Fibroblast of the conjunctiva (primary cell): ENCODE measurements at regions not wholly inside any gene's neighbourhood (a gene's known extent, or its start where the extent isn't known, plus 50 kb on each side); places are given as distances from the start of the nearest gene placed in this dataset.
A peak's percentile ranks its signal among the peaks of the same experiment; 100 is the strongest.
"Not testable (repeated sequence)": the region's sequence is repeated elsewhere in the genome, so short reads cannot be mapped to it uniquely, and the experiment has no call there.

Experiments used
- DNase-seq: peaks from one replicate; pipeline ENCODE4 v3.0.0-alpha.2; 2010; ENCODE audit warnings: low read depth

DNA sequence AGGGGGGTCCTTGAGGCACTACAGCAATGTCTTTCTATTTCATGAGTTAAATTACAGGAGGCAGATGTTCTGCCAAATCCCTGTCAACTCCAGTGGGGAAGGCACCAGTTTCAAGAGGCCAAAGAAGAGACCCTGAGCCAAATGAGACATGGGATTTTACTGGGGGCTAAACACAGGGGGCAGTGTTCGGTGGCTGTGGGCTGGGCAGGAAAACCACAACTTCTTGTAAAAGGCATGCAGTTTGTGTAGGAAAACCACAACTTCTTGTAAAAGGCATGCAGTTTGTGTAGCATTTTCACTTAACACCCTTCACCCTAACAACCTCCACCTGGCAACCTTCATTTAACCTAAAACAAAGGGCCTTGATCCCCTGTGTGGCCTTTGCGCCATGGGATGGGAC lies 61.0 kb downstream of the POLR2M start:
- no peak for DNase-seq

DNA sequence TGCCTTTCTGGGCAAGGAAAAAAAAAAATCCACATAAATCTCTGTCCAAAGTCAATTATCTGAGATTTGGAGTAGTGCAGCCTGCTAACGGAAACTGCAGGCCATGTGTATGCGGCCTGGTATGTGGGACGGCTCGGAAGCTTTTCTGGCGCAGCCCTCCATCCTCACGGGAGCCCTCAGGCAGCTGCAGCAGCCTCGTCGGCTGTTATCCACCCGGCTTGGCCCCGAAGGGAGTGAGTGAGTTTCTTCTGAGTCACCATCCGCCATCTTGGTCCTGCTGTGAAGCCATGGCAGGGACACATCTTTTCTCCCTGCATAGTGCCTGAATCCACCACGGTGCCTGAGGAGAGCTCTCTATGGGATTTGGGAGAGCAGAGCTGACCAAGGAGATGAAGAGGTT lies 62.8 kb downstream of the POLR2M start:
- peak; percentile 22 for DNase-seq

DNA sequence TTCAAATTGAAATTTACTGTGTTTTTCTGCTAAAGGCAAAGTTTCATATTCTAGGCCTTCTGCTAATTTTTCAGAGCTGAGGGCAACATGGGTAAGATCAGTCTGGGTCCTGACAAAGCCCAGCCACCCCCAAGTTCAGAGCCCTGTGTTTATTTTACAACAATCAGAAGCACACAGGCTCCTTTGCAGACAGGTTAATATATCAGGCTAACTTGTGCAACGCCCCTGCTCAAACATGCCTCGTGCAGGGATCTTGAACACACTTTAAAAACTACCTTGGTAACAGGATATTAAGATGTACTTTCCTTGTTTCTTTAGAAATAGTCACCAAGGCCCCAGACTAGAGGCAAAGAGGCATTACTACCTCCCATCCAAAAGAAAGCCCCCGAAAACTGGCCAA lies 64.0 kb downstream of the POLR2M start:
- DNase-seq: no peak

DNA sequence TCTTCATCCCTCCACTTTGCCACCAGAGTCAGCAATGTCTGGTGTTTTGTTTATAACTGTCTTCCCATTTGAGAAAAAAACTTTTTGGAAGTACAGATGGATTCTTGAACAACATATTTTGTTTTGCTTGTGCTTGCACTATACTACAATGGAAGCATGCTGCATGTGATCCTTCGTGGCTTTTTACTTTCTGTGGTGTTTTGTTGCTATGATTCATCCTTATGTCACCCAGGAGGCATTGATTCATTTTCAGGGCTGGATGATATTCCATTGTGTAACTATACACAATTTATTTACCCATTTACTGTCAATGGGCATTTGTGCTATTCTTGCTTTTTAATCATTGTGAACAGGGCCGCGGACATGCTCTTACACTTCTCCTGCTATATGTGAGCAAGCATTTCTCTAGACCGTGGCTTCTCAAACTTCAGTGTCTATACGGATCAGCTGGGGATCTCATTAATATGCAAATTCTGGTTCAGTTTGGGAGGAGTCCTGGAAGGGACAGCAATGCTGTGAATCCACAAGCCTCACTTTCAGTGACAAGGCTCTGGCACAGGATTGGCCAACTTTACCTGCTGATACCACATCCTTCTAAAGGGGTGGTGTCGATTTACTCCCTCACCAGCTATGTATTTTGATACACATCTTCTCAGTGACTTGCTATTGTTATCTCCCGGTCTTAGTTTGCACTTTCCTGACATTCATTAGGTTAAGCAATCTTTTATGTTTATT lies 65.9 kb downstream of the POLR2M start:
- DNase-seq: no peak

DNA sequence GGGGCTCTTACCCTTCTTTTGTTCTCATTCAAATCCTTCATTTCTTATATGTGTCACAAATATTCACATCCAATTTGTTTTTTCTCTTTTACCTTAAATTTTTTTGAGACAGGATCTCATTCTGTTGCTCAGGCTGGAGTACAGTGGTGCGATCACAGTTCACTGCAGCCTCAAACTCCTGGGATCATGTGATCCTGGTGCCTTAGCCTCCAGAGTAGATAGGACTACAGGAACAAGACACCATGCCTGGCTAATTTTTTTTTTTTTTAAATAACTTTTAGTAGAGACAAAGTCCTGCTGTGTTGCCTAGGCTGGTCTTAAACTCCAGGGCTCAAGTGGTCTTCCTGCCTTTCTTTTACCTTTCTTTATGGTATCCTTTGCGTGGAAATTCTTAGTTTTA lies 66.5 kb downstream of the POLR2M start:
- DNase-seq: no peak

DNA sequence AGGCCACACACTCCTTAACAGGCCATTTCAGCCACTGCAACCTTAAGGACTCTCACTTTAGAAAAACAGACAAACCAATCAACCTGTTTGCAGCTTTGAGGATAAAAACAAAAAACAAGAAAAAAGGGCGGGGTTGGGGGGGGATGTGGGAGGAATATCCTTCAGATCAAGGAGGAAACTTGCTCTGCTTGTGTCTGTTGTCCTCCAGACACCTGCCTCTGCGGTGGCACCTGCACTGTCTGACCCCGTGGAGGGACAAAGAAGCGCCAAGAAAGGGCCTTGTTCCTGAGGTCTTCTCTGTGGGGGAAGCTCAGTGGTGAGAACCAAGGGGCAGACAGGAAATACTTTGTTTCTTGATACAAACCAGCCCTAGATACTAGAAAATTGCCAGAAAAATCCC lies 70.5 kb downstream of the POLR2M start:
- no peak for DNase-seq

DNA sequence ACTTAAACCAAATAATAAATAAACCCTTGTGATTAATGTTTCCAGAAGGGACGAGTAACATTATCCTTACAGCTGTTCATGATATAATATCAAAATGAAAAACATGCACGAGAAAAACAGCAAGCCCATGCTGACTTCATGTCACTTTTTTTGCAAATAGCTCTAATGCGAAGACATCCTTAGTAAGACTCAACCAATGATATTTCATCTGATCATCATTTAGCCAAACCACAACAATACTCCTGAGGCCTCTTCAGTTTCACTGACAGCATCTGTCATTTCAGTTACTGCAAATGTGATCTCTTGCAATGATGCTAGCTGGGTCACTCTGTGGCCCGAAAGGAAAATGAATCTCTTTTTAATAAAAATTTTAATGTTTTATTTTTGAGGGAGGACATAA lies 74.0 kb downstream of the POLR2M start:
- no peak for DNase-seq

DNA sequence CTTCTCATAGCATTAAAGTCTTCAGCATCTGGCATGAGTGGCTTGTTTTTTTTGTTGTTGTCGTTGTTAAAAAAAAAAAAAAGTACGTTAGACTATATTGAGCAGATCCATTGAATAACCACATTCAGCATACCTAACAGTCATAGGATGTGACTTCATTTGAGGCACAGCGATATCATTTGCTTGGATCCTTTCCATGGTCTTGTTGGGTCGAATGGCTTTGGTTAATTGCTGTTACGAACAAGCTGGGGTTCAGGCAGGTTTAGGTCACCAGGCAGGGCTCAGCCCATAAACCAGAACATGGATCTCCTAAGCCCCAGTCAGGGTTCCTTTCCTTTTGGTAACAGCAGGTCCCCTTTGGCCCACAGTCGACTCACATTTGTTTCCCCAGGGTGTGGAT lies 76.2 kb downstream of the POLR2M start:
- no peak for DNase-seq

DNA sequence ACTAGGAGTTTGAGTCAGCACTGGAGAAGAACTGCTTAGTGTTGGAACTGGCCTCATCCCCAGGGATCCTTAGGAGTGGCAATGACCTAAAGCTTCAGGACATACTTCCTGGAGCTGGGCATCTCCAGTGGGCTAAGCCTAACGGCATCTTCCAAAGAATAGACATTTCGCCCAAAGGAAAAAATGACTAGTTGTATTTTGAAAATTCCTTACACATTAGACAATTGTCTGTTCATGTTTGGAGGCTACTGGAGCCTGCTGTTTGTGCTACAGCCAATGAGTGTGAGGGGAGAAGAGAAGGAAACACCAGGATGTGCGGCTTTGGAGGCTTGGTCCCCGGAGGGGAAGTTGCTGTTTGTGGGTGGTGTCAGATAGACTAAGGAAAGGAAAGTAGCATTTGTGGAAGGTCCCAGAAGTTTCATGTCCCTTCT lies 77.6 kb downstream of the POLR2M start:
- peak; percentile 40 for DNase-seq

DNA sequence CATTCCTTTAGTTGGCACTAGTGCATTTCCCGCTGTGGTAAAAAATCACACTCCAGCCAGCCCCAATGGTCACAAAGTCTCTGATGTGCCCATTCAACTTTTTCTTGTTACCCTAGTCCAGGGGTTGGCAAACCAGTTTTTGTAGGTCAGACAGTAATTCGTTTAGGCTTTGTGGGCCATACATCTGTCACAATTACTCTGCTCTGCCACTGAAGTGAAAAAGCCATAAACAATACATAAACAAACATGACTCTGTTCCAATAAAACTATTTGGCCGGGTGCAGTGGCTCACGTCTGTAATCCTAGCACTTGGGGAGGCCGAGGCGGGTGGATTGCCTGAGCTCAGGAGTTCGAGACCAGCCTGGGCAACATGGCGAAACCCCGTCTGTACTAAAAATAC lies 78.5 kb downstream of the POLR2M start:
- no peak for DNase-seq

DNA sequence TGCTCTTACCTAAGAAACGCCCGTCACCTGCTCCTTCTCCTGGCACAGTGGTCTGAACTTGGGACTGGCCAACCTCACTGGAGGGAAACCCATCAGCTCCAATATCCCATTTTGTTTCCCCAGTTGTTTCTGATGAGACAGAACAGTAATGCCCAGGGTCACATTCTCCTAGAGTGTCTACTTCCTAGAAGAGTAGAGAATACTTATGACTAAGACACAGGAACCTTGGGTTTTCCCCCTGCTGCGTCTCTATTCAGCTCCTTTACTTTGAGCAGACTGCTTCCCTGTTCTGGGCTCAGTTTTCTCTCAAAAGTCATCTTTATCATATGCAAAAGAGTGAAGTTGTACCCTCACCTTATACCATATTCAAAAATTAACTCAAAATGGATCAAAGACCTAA lies 79.4 kb downstream of the POLR2M start:
- DNase-seq: no peak

DNA sequence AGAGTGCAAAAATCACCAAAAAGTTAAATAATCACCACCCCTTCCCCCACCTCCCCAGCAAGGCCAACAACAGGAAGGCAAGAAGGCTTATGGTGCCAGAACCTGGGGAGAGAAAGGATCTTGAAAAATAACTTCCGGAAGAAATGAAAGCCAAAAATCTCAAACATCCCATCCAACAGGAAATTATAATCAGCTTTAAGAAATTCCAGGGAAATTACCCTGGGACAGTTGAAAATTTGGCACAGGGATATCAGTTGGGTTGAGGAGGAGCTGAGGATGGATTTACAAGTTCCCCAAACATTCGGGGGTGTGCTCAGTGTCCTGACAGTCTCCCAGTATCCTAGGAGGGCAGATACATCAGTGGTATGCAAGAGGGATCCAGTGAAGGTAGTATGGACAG lies 82.7 kb downstream of the POLR2M start:
- DNase-seq: no peak

DNA sequence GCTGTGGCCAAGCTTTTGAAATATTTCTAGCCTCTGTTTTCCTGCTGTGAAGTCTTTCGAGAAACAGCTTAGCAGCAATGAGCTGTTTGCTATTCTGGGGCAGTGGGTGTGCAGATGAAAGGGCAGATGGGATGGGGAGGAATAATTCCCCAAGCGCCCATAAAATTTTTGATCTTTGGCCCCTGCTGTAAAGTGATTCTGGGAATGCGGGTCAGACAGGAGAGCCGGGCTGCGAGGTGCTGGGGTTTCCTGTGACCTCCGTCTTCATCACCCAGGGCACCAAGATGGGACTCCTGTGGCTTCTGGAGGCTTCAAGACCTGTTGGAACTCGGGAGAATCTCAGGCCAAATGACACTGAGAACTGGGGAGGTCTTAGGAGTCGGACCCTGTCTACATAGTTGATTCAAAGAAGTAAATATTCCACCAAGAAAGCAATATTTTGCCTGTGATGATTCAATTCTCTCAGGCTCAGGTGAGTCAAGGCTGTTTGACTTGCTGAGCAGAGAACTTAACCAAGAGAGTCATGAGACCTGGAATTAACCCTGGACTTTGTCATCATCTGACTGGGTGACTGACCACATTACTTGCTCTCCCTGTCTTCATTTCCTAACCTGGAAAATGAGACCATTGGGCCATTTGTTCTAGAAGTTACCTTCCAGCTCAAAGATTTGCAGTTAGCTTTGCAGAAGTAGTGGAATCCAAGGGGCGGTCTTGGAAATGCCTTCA lies 86.4 kb downstream of the POLR2M start:
- no peak for DNase-seq

DNA sequence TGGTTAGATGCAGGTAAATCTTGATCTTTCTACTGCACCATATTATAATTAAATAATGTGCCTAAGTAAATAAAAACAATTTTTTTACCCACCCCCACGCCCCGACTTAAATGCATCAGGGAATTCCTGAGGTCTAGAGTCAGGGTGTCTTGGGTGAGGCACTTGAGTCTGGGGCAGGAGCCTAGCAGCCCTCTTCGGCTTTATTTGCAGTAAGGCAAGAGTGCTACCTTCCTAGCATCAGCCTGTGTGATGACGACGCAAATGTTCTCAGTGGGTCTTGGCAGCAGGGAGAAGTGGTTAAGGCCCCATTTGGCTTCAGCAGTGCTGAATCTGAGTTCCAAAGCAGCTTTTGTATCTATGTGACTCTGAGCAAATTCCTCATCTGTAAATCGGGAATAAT lies 88.7 kb downstream of the POLR2M start:
- no peak for DNase-seq

DNA sequence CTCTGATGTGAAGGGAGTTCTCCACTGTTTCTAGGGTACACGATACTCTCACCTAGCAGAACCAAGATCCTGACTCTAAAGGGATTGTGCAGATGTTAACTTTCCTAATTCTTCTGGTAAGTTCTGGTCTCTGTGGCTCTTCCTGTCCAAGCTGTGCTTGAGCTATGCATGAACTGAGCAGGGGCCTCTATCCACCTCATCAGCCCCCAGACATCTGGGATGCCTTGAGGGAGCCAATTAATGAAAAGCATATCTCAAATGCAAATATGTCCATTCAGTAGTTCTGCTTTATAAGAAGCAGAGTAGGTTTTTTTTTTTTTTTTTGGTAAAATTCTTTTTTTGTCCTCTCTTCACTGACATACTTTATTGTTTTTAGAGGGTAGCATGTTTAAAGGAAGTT lies 89.6 kb downstream of the POLR2M start:
- DNase-seq: no peak

DNA sequence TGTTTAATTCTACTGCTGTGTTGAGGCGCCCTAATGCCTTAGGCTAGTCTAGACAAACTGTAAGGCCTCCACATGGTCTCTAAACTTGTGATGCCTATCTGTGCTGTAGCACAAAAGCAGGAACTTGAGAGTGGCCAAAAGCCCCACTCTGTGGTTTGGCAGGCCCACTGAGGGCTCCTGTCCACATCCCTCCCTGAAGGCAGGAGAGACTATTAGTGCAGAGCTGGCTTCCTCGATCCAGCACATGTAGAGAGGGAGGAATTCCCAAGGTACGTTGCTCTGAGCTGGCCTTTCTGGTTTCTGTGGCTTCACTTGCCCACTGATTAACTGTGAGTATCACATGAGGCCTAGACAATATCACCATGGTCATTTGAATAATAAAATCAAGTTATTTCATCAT lies 90.6 kb downstream of the POLR2M start:
- DNase-seq: no peak

DNA sequence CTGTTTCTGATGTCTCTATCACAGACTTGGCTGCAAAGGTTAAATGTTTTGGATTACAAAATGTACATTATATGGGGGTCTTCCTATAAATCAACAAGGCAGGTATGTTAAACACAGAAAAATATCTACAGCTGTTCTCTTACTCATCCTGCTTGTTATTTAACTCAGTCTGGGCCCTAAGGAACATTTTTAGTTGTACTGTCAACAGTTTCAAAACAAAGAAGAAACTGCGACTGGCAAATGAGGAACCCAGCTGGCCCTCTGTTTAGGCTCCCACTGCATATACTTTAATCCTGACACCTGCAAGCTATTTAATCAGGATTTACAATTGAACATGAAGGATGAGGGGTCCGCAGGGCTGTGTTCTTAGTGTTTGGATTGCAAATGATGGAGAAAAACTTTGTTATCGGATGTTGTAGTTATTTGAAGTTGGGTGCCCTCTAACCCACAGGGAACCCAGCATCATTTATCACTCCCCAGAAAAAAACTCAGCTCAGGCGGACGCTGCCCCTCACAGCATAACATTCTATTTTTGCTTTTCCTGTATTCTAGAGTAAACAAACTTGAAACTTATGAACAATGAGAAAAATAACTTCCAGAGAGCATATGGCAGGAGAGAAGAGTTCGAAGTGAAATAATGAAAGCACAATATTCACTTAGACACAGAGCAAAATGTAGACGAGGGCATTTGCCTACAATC lies 91.2 kb downstream of the POLR2M start:
- DNase-seq: no peak

DNA sequence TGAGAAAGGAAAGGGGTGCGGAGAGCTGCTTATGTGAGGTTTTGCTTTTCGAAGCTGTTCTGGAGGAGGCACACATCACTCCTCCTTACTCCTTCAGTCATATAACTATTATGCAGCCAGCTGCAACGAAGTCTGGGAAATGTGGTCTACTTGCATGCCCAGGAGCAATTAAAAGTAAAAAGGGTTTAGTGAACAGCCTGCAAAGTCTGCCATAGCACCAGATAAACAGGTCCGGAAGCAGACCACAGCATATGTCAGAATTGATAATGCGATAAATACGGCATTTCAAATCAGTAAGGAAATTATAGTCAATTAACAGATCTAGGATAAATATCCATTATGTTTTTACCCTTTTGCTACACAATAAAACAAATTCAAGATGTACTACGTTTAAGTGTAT lies 99.5 kb downstream of the POLR2M start:
- DNase-seq: no peak

DNA sequence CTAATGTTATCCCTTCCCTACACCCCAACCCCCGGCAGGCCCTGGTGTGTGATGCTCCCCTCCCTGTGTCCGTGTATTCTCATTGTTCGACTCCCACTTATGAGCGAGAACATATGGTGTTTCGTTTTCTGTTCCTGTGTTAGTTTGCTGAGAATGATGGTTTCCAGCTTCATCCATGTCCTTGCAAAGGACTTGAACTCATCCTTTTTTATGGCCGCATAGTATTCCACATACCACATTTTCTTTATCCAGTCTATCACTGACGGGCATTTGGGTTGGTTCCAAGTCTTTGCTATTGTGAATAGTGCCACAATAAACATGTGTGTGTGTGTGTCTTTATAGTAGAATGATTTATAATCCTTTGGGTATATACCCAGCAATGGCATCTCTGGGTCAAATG lies 102.8 kb downstream of the POLR2M start:
- DNase-seq: not testable (repeated sequence)

DNA sequence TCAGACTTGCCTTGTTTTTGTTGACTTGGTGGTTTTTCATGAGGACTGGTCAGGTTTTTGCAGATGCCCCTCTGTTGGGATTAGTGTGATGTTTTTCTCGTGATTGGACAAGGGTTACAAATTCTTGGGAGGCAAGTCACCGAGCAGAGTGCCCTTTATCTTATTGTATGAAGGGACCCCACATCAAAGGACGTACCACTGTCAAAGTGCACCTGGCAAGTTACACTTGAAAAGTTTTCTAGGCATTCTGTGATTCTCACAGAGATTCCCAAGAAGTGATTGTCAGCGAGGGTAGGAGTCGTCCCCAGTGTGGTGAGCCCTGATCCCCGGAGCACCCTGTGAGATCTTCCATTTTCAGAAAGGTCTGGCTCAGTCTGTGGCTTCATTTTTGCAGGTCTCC lies 110.1 kb downstream of the POLR2M start:
- no peak for DNase-seq

DNA sequence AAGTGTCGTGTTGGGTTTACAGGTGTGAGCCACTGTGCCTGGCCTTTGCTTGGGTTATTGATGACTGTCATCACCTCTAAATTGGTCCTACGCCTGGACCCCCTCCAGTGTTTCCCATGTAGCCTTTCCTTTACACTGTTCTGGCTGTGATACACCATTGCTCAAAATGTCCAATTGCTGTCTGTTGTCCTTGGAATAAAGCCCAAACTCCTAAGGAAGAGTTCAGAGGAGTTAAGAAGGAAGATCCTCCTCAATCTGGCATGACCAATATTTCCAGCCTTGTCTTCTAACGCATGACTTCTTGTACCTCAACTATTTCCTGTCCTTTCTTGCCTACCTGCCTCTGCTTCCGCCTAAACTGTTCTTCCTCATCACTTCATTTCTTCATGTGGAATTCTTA lies 113.1 kb downstream of the POLR2M start:
- DNase-seq: no peak

DNA sequence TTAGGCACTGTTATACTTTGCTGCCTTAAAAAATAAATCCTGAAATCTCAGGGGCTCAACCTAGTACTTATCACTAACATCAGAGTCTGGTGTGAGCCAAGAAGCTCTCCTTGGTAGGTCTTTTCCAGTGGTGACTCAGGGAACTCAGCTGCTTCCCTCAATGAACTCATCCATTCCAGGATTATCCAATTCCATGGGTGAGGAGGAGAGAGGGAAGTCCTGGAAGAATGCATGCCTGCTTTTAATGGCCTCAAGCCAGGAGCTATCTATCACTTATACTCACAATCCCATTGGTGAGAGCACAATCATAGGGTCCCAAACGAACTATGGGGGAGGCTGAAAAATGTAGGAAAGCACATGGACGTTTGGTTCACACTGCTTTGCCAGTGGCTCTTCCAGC lies 113.6 kb downstream of the POLR2M start:
- DNase-seq: no peak

DNA sequence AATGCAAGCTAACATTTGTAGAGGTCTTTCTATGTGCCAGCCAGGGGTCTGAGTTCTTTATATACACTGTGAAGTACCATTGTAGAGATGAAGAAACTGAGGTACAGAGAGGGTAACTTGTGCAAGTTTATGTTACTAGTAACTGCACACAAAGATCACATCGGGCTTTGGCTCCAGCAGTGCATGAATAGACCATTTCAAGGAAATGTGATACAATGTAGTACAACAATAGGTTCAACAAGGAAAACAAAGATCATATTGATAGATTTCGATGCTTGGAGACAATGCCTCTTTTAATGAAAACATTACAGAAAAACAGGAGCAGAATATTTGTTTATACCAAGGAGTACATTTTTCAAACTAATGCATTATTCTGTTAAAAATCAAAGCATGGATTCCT lies 115.3 kb downstream of the POLR2M start:
- DNase-seq: no peak
